Astrocyte of the cerebellum (primary cell): ENCODE measurements at regions not wholly inside any gene's neighbourhood (a gene's known extent, or its start where the extent isn't known, plus 50 kb on each side); places are given as distances from the start of the nearest gene placed in this dataset.
"Not testable (repeated sequence)": the region's sequence is repeated elsewhere in the genome, so short reads cannot be mapped to it uniquely, and the experiment has no call there.

Experiments
- DNase-seq: peaks from one replicate; pipeline ENCODE4 v3.0.0-alpha.2; 2011; ENCODE audit warnings: low read depth
- H3K4me3 ChIP-seq: 2 replicates; pipeline ENCODE4 v1.5.1; 2011; ENCODE audit warnings: mild to moderate bottlenecking, low read depth, low read length, moderate library complexity
- in situ Hi-C: cut with HindIII; loops from 2 replicates; pipeline ENCODE4 v1.10.0; 2017; ENCODE audit warnings: low sequenced_read_pairs
- TF ChIP-seq, protein P1 (sequence below): IDR thresholded peaks from 2 replicates; pipeline ENCODE4 v1.5.1; 2012; ENCODE audit warnings: low read length, low read depth, moderate library complexity, mild to moderate bottlenecking; ENCODE audit errors: missing control alignments

DNA sequence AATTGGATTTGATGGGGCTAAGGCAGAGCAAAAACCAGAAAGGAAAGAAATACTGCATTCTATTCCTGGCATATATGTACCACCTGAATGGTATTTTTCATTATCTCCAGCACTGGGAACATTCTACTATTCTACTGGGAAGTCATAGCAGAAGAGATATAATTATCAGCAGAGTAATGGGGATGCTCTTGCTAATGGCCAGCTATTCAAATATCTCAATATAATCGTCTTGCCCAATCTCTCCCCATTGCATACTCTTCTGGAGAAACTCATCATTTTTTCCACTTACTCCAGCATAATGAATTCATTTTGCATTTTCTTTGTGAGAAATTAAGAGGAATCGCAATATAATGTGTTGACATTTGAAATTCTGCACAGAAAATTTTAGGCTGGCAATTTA, 1794.7 kb upstream of the PIK3C3 start:
- TF ChIP-seq, protein P1, sequence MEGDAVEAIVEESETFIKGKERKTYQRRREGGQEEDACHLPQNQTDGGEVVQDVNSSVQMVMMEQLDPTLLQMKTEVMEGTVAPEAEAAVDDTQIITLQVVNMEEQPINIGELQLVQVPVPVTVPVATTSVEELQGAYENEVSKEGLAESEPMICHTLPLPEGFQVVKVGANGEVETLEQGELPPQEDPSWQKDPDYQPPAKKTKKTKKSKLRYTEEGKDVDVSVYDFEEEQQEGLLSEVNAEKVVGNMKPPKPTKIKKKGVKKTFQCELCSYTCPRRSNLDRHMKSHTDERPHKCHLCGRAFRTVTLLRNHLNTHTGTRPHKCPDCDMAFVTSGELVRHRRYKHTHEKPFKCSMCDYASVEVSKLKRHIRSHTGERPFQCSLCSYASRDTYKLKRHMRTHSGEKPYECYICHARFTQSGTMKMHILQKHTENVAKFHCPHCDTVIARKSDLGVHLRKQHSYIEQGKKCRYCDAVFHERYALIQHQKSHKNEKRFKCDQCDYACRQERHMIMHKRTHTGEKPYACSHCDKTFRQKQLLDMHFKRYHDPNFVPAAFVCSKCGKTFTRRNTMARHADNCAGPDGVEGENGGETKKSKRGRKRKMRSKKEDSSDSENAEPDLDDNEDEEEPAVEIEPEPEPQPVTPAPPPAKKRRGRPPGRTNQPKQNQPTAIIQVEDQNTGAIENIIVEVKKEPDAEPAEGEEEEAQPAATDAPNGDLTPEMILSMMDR: no peak
- no peak for DNase-seq
- no peak overlapping the region for H3K4me3 ChIP-seq
- in situ Hi-C loops: no loop called here

DNA sequence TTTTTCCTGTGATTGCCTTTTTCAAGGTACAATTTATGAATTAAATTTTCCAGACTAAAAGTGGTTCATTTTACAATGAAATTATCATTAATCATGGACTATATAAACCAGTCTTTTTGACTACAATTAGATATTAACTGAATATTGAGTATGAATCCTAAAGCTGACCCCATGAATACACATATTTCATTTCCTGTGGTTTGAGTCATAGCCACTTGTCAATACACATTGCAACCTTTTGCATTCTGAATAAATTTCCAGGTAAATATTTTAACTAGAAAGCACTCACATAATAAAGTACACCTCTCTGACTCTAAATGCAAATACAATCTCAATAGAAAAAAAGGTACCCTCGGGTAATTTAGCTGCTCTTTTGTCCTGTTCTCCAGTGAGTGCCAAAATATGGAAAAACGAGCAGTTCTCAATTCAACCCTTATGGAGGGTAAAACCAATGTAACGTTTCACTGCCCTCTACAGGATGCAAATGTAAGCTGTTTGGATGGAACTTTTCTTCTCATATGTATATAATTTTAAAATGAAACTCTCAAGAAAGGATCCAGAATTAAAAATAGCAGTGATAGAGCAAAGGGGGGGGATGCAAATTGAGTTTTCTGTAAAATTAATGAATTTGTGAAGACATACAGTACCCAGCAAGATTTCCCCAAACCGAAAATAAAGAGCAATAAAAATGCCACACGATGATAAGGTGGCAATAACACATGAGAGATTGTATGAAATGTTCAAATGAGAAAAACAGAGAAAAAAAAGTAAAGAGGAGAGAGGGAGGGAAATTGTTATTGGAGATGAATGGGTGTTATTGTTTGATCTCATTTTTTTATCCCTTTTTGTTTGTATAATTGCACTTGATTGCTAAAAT, 1795.7 kb upstream of the PIK3C3 start:
- H3K4me3 ChIP-seq: no peak overlapping the region
- TF ChIP-seq, protein P1: peak; percentile 73
- peak; percentile 48 for DNase-seq
- in situ Hi-C loops: no loop called here

DNA sequence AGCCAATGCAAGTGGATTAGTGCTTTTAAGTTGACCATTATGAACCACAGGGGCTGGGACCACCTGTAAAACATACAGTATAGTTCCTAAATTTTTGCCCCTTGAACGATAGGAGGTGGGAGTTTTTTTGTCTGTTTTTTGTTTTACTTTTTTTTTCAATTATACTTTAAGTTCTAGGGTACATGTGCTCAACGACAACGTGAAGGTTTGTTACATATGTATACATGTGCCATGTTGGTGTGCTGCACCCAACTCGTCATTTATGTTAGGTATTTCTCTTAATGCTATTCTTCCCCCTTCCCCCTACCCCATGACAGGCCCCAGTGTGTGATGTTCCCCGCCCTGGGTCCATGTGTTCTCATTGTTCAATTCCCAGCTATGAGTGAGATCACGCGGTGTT, 1797.9 kb upstream of the PIK3C3 start:
- in situ Hi-C loops: no loop called here
- DNase-seq: no peak
- no peak overlapping the region for H3K4me3 ChIP-seq
- TF ChIP-seq, protein P1: no peak

DNA sequence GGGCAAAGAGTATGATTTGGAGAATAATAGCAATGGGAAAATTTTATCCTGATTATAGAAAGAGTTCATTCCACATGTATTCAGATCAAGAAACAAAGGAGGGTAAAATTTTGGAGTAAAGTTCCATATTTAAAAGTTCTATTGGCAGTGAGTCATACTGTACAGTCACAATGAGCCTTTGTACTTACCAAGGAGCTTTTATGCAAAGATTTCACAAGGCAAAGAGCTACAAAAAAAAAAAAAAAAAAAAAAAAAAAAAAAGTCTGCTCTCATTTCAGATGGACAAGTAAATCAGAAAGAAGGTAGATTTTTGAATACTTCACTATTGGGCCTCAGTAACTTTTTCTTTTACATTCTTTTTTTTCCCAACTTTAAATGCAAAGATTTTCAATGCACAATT, 1802.2 kb upstream of the PIK3C3 start:
- TF ChIP-seq, protein P1: no peak
- in situ Hi-C loops: no loop called here
- DNase-seq: no peak
- no peak overlapping the region for H3K4me3 ChIP-seq

DNA sequence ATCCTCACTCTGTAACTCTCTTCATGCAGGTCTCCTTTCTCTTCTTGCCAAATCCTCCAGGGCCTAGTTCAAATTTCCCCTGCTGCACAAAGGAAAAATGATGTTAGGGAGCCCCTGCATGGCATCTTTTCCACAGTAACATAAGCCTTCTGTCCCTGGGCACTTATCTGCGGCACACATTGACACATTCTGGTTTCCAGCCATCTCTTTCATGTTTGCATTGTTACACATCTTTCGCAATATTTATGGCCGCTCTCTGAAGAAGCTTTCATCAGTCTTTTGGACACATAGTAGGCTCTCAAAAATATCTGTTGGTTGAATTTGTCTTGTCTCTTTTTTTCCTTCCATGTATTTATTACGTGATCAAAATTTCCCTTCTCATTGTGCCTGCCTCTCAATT, 1806.1 kb upstream of the PIK3C3 start:
- in situ Hi-C loops: no loop called here
- TF ChIP-seq, protein P1: no peak
- no peak overlapping the region for H3K4me3 ChIP-seq
- no peak for DNase-seq

DNA sequence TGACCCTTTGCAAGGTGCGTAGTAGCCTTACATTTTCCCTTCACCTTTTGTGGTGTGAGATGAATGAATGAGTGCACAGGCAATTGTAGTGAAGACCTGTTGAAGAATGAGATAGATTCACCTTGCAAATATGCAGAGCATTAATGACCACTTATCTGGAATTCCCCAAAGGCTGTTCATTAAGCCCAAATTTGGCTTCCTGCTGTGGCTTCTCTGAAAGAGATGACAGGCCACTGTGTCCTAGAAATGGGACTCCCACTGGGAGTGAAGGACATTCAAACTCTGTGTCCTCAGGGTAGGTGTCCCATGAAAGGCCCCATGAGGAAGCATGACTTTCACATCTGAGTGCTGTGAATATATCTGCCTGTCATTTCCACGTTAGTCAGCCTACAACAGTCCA, 1821.8 kb upstream of the PIK3C3 start:
- TF ChIP-seq, protein P1: no peak
- no peak for DNase-seq

DNA sequence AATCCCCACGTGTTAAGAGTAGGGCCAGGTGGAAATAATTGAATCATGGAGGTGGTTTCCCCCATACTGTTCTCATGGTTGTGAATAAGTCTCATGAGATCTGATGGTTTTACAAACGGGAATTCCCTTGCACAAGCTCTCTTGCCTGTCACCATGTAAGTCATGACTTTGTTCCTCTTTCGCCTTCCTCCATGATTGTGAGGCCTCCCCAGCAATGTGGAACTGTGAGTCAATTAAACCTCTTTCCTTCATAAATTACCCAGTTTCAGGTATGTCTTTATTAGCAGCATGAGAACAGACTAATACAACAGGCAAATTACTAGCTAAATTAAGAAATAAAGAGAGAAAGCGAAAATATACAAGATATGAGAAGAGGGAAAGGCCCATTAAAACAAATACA, 1822.6 kb upstream of the PIK3C3 start:
- DNase-seq, H3K4me3 ChIP-seq, in situ Hi-C loops: not testable (repeated sequence)

More for the DNA sequence above, 1821.8 kb upstream of the PIK3C3 start:
- in situ Hi-C loops: no loop called here
- no peak overlapping the region for H3K4me3 ChIP-seq
